ENCODE measurements at regions not wholly inside any gene's neighbourhood (a gene's known extent, or its start where the extent isn't known, plus 50 kb on each side); places are given as distances from the start of the nearest gene placed in this dataset.

- H3K27ac ChIP-seq = no peak overlapping the region
- no peak for TF ChIP-seq ZFX (IDR thresholded peaks at IDR 0.05; ENCODE audit: borderline replicate concordance)
- no peak for TF ChIP-seq CTCF (IDR thresholded peaks at IDR 0.05)
Measured at GRCh38 chr17:77466596-77467223, 325.9 kb downstream of the SEC14L1 start.

DNA sequence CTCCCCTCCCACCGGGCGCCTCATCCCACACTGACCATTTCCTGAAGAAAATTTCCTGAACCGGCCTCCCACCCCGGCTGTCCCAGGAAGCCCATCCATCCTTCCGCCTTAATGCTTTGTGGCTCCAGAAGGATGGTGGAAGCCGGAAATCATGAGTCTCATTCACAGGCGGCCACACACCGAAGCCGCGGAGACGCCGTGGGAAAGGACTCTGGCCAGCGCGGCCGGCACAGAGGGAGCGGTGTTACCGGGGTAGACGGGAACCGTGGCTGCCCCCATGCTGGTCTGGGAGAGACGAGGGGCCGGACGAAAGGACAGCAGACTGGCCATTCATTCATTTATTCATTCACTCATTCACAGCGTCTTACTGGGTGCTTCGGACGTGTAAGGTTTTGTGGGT is 326.8 kb downstream of the SEC14L1 start:
- H3K27ac ChIP-seq = no peak overlapping the region
- TF ChIP-seq ZFX (IDR thresholded peaks at IDR 0.05; ENCODE audit: borderline replicate concordance) (no peak), CTCF (IDR thresholded peaks at IDR 0.05) (no peak)

DNA sequence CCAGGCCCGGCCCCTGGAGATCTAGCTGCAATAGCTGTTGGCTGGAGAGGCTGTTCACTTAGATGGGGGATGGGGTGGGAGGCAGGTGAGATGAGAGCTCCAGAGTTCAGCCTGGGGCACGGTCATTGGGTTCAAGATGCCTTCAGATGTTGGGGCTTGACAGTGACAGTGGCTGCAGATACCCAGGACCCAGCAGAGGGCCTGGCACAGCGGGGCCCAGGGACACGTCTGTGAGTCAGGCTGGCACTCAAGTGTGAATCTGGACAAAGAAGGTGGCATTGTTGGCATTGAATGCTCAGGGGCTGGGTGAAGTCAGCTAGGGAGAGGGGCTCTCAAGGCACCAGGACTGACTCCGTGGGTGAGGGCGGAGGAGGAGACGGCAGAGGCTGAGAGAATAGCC is 328.1 kb downstream of the SEC14L1 start:
- TF ChIP-seq ZFX (IDR thresholded peaks at IDR 0.05; ENCODE audit: borderline replicate concordance) (no peak), CTCF (IDR thresholded peaks at IDR 0.05) (no peak)
- H3K27ac ChIP-seq = no peak overlapping the region

DNA sequence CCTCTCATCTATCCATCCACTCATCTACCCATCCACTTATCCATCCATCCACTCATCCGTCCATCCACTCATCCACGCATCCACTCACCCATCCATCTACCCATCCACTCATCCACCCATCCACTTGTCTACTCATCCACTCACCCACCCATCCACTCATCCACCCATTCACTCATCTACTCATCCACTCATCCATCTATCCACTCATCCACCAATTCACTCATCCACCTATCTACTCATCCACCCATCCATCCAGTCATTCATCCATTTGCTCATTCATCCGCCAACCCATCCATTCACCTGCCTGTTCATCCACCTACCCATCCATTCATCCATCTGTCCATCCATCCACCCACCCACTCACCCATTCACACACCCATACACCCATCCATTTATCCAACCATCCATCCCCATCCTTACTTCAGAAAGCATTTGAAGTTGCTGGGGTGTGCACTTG is 329.6 kb downstream of the SEC14L1 start:
- TF ChIP-seq ZFX (IDR thresholded peaks at IDR 0.05; ENCODE audit: borderline replicate concordance) = no peak
- TF ChIP-seq CTCF (IDR thresholded peaks at IDR 0.05) = no peak
- H3K27ac ChIP-seq = no peak overlapping the region

DNA sequence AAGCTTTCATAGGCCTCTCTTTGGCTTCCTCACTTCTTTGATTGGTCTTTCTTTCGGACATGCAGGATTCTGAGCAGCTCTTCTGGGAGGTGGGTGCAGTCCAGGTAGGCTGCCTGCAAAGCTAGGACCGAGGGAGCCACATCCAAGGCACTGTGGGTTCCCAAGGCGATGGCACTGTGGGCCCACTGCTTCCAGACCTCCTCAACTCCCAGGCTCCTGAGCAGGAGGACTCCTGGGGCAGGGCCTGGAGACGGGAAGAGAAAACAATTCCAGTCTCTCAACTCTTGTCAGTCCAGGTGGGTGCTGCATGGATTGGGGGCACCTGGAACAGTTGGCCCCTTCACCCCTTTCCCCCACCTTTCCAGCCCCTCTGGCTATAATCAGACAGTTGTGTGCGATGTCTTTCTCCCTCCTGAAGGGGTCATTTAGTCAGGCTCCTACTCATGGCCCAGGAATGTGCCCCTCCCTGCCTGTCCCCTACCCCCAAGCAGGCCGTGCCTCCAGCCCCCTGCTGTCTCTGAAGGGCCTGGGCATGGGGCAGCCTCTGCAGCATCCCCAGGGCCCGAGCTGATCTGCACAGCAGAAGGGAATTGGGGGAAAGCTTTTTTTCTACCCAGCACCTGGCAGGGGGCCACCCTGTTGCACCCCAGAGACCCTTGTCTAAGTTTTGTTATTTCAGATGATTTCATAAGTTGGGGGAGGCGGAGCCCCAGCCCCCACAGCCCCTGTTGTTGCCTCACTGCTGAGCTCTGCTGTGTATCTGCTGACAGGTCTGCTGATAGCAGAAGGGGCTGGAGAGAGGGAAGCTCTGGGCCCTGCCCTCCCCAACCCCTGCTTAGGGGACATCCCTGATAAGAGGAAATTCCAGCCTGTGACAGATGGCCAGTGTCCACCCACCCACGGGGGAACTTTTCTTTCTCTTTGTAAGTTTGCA is 330.3 kb downstream of the SEC14L1 start:
- no peak overlapping the region for H3K27ac ChIP-seq
- TF ChIP-seq ZFX (IDR thresholded peaks at IDR 0.05; ENCODE audit: borderline replicate concordance) (no peak), CTCF (IDR thresholded peaks at IDR 0.05) (no peak)

DNA sequence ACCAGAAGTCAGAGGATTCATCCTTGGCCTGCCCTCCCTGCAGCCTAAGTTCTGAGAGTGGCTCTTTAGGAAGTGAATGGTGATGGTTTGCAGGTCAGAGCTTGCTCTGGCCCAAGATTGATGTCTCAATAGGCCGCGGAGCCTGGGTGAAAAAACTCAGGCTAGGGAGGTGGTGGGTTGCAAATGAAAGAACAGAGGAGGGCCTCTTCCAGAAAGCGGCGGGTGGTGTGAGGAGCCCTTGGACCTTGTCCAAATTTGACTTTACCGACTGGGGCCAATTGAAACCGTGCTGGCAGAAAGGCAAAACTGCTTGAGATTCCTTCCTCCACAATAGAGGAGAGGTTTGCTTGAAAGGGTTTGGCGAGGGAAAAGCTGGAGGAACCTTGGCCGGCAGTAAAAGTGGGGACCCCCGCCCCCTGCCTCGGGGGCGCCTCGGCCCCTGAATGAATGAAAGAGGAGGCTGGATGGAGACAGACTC is 331.3 kb downstream of the SEC14L1 start:
- no peak overlapping the region for H3K27ac ChIP-seq
- TF ChIP-seq CTCF (IDR thresholded peaks at IDR 0.05) (no peak), ZFX (IDR thresholded peaks at IDR 0.05; ENCODE audit: borderline replicate concordance) (no peak)

All from 22Rv1 (cell line).